Caco-2 (cell line): ENCODE measurements at regions not wholly inside any gene's neighbourhood (a gene's known extent, or its start where the extent isn't known, plus 50 kb on each side); places are given as distances from the start of the nearest gene placed in this dataset.

ENCODE experiments used
- BruUV-seq: library from RNA; stranded (reverse); fragments of 400-500 nt; replicated peaks from 2 replicates; lab custom pipeline; 2021; lab: Mats Ljungman, UMichigan
- CTCF ChIA-PET: fragments of 300-600 bp; sonication (Branson Sonifier 250); formaldehyde crosslinking; loops from one replicate; lab custom pipeline; 2022; ENCODE audit warnings: antibody characterized with exemption; lab: Charles Lee
- POLR2A ChIA-PET: fragments of 300-600 bp; sonication (Branson Sonifier 250); formaldehyde crosslinking; loops from one replicate; lab custom pipeline; 2022; ENCODE audit warnings: antibody characterized with exemption; lab: Charles Lee
- DNase-seq, 2 experiments: peaks; one replicate each; pipeline versions ENCODE4 v3.0.0 to v3.0.0-alpha.2; 2020 to 2022
- H3K27me3 ChIP-seq: replicated peaks from 2 replicates; pipeline ENCODE4 v1.6.0; 2011; ENCODE audit warnings: low read length; ENCODE audit not compliant: control insufficient read depth, insufficient read depth
- H3K36me3 ChIP-seq: 2 replicates; pipeline ENCODE4 v1.5.1; 2011; ENCODE audit warnings: low read length; ENCODE audit not compliant: control insufficient read depth, insufficient read depth
- H3K4me1 ChIP-seq: fragments of 250-450 bp; sonication (Bioruptor Pico); 2 replicates; pipeline ENCODE4 v1.5.1; 2020; ENCODE audit warnings: mild to moderate bottlenecking
- H3K4me3 ChIP-seq: 2 replicates; pipeline ENCODE4 v1.5.1; 2011; ENCODE audit warnings: low read depth, mild to moderate bottlenecking, control low read depth, low read length
- H3K9me3 ChIP-seq: fragments of 250-450 bp; sonication (Bioruptor Pico); 2 replicates; pipeline ENCODE4 v1.5.1; 2020; ENCODE audit warnings: mild to moderate bottlenecking, moderate library complexity
- H3K27ac Mint-ChIP-seq: one replicate; pipeline ENCODE4 v1.8.0; 2022; ENCODE audit warnings: mixed read lengths; ENCODE audit not compliant: unreplicated experiment
- H3K27me3 Mint-ChIP-seq: one replicate; pipeline ENCODE4 v1.8.0; 2022; ENCODE audit warnings: mixed read lengths; ENCODE audit not compliant: insufficient read depth, unreplicated experiment
- H3K36me3 Mint-ChIP-seq: one replicate; pipeline ENCODE4 v1.8.0; 2022; ENCODE audit warnings: mild to moderate bottlenecking, mixed read lengths; ENCODE audit not compliant: insufficient read depth, unreplicated experiment
- H3K4me1 Mint-ChIP-seq: one replicate; pipeline ENCODE4 v1.8.0; 2022; ENCODE audit warnings: low read depth, mixed read lengths; ENCODE audit not compliant: unreplicated experiment
- H3K4me3 Mint-ChIP-seq: one replicate; pipeline ENCODE4 v1.8.0; 2022; ENCODE audit warnings: mild to moderate bottlenecking, moderate library complexity, mixed read lengths; ENCODE audit not compliant: unreplicated experiment
- H3K9me3 Mint-ChIP-seq: one replicate; pipeline ENCODE4 v1.8.0; 2022; ENCODE audit warnings: mixed read lengths; ENCODE audit not compliant: unreplicated experiment
- intact Hi-C: fragments of 100-400 bp; cut with micrococcal nuclease; formaldehyde crosslinking; loops from one replicate; pipeline ENCODE4 v1.10.0; 2022; ENCODE audit not compliant: unreplicated experiment
- TF ChIP-seq, protein P1 (sequence below), 2 experiments: fragments of 200-600 bp in 1 of 2; IDR thresholded peaks; 1 replicate in 1 of 2; 2 replicates in 1 of 2; pipeline versions ENCODE4 v1.5.1 to v1.8.0; 2011 to 2022; ENCODE audit warnings: antibody characterized with exemption in 1 of 2, control low read depth in 1 of 2, inconsistent platforms in 1 of 2, low read depth in 1 of 2, low read length in 1 of 2, mild to moderate bottlenecking in 1 of 2, moderate library complexity in 1 of 2; ENCODE audit not compliant: insufficient read depth in 1 of 2, severe bottlenecking in 1 of 2, unreplicated experiment in 1 of 2

DNA sequence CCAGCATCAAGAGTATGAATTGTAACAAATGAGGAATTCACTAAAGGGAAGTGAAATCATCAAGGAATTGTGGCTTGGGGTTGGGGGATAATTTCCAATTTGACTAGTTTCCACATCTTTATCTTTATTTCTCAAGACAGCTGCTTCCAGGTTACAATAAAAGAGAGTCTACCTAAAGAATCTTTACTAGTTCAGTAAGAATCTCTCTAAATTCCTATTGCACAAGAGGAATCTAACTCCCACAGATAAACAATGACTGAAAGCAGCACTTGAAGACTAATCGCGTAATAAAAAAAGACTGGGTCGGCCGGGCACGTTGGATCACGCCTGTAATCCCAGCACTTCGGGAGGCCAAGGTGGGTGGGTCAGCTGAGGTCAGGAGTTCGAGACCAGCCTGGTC, 194.4 kb downstream of the KBTBD8 start:
- TF ChIP-seq, protein P1, sequence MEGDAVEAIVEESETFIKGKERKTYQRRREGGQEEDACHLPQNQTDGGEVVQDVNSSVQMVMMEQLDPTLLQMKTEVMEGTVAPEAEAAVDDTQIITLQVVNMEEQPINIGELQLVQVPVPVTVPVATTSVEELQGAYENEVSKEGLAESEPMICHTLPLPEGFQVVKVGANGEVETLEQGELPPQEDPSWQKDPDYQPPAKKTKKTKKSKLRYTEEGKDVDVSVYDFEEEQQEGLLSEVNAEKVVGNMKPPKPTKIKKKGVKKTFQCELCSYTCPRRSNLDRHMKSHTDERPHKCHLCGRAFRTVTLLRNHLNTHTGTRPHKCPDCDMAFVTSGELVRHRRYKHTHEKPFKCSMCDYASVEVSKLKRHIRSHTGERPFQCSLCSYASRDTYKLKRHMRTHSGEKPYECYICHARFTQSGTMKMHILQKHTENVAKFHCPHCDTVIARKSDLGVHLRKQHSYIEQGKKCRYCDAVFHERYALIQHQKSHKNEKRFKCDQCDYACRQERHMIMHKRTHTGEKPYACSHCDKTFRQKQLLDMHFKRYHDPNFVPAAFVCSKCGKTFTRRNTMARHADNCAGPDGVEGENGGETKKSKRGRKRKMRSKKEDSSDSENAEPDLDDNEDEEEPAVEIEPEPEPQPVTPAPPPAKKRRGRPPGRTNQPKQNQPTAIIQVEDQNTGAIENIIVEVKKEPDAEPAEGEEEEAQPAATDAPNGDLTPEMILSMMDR (IDR thresholded peaks at IDR 0.05; ENCODE audit: insufficient read depth in 1 of 2, low read depth in 1 of 2, low read length in 1 of 2, severe bottlenecking in 1 of 2, unreplicated experiment in 1 of 2): no peak
- Histone ChIP-seq H3K9me3 (no peaks in the 10 kb centered on the region), H3K4me1 (no peaks in the 10 kb centered on the region), H3K27me3 (no peaks in the 10 kb centered on the region), H3K36me3 (no peaks in the 10 kb centered on the region), H3K4me3 (no peak overlapping the region)
- H3K27ac Mint-ChIP-seq: no peak overlapping the region
- ChIA-PET POLR2A (no interaction called here), CTCF (no interaction called here)
- H3K9me3 Mint-ChIP-seq: no peaks in the 10 kb centered on the region
- H3K4me3 Mint-ChIP-seq: no peak overlapping the region
- BruUV-seq: no TSS peak
- no peak for DNase-seq
- H3K27me3 Mint-ChIP-seq: peaks cover 8% of the 10 kb centered on the region
- no peaks in the 10 kb centered on the region for H3K36me3 Mint-ChIP-seq
- intact Hi-C loops: no loop called here
- no peaks in the 10 kb centered on the region for H3K4me1 Mint-ChIP-seq

DNA sequence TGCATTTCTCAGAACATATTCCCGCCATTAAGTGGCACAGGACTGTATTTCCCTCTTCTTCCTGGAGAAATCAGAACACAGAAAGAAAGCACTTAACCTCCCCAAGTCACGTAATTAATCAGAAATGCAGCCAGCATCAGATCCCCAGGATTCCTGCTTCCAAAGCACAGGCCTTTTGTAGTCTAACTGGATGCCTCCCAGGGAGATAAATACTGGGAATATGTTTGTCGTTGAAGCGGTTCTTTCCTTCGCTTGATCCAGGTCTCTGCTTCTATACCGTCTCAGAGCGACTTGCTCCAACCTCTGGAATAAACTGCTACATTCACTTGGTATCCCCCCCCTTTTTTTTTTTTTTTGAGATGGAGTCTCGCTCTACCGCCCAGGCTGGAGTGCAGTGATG, 198.6 kb downstream of the KBTBD8 start:
- Histone ChIP-seq H3K36me3 (no peaks in the 10 kb centered on the region), H3K9me3 (no peaks in the 10 kb centered on the region), H3K4me1 (no peaks in the 10 kb centered on the region), H3K4me3 (no peak overlapping the region), H3K27me3 (no peaks in the 10 kb centered on the region)
- Mint-ChIP-seq H3K4me3 (no peak overlapping the region), H3K36me3 (no peaks in the 10 kb centered on the region), H3K27ac (no peak overlapping the region), H3K27me3 (peaks cover 14% of the 10 kb centered on the region), H3K4me1 (no peaks in the 10 kb centered on the region), H3K9me3 (no peaks in the 10 kb centered on the region)
- intact Hi-C loops: no loop called here
- BruUV-seq: no TSS peak
- CTCF ChIA-PET: no interaction called here
- DNase-seq: no peak
- TF ChIP-seq, protein P1 (IDR thresholded peaks at IDR 0.05; ENCODE audit: insufficient read depth in 1 of 2, low read depth in 1 of 2, low read length in 1 of 2, severe bottlenecking in 1 of 2, unreplicated experiment in 1 of 2): no peak
- POLR2A ChIA-PET: no interaction called here

DNA sequence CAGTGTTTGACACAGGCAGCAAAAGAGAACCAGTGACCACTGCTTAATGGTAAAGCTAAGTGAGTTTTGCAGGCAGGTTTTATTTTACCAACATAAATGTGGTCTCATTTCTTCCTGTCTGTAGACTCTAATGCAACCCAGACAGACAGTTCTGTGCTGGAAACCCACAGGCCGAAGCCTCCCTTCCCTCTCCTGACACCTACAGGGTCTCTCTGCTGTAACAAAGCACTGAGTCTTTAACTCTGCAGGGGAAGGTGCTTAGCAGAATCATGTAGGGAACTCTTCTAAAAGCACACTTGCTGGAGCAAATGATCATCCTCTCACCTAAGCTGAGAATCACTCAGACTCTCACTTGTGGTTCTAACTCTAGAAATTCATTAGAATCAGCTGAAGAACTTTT, 200.3 kb downstream of the KBTBD8 start:
- H3K27ac Mint-ChIP-seq: no peak overlapping the region
- intact Hi-C loops: no loop called here
- TF ChIP-seq, protein P1 (IDR thresholded peaks at IDR 0.05; ENCODE audit: insufficient read depth in 1 of 2, low read depth in 1 of 2, low read length in 1 of 2, severe bottlenecking in 1 of 2, unreplicated experiment in 1 of 2): no peak
- no peaks in the 10 kb centered on the region for H3K9me3 Mint-ChIP-seq
- no peaks in the 10 kb centered on the region for H3K4me1 Mint-ChIP-seq
- CTCF ChIA-PET: no interaction called here
- no peaks in the 10 kb centered on the region for H3K36me3 Mint-ChIP-seq
- no peak for DNase-seq
- Histone ChIP-seq H3K4me1 (no peaks in the 10 kb centered on the region), H3K27me3 (no peaks in the 10 kb centered on the region), H3K9me3 (no peaks in the 10 kb centered on the region), H3K36me3 (no peaks in the 10 kb centered on the region), H3K4me3 (no peak overlapping the region)
- no TSS peak for BruUV-seq
- POLR2A ChIA-PET: no interaction called here
- no peak overlapping the region for H3K4me3 Mint-ChIP-seq
- peaks cover 16% of the 10 kb centered on the region for H3K27me3 Mint-ChIP-seq
